HG02973 (cell line): ENCODE measurements at regions not wholly inside any gene's neighbourhood (a gene's known extent, or its start where the extent isn't known, plus 50 kb on each side); places are given as distances from the start of the nearest gene placed in this dataset.

Source experiments
- ATAC-seq: cut with Tn5 transposase; IDR thresholded peaks from one replicate; pipeline ENCODE4 v1.9.1; 2021; ENCODE audit warnings: moderate library complexity; ENCODE audit not compliant: unreplicated experiment

DNA sequence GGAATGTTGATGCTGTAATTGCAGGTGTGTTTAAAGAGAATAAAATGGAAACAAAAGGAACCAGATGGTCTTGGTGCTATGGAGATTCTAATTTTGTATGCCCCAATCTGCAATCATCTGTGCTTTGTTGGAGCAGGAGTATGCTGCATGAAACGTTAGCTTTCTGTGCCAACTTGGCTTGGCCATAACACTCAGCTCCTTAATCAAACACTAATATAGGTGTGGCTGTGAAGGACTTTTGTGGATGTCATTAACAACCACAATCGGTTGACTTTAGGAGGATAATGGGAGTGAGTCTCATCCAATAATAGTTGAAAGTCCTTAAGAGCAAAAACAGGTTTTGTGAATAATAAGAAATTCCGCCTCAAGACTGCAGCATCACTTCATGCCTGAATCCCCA lies 399.2 kb downstream of the NLGN4X start:
- no peak for ATAC-seq

DNA sequence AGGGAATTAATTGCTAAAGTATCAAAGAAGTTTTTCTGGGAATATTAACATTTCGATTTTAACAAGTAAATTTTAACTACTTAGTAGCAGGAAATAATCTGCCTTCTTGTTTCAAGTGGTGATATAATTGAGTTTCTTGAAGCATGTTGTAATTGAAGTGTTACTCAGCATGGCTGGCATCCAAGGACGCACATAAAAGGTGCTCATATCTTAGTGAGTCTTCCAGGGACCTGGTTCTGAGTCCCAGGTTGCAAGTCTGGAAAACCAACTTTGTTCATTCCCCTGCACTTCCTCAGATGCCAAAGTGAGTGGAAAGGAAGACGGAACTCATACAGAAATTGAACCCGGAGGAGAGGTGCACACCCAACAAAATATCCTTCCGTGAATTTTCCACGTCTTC lies 399.6 kb downstream of the NLGN4X start:
- ATAC-seq = no peak

DNA sequence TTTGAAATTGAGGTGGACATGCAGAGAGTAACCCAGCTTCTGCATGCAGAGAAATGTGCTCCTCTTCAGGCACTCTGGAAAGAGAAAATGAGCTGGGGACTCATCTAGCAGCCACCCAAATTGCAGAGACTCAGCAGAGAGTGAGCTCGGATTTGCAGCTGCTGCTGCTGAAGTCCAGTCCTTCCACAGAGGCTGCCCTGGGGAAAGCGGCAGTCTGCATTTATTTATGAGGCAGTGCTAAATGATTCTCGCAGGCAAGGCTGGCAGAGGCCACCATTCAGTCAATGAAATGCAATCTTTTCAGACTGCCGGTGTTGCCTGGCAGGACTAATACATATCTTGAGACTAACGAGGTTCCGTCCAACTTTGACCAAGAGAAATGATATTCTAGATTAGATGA lies 404.8 kb downstream of the NLGN4X start:
- ATAC-seq = no peak

DNA sequence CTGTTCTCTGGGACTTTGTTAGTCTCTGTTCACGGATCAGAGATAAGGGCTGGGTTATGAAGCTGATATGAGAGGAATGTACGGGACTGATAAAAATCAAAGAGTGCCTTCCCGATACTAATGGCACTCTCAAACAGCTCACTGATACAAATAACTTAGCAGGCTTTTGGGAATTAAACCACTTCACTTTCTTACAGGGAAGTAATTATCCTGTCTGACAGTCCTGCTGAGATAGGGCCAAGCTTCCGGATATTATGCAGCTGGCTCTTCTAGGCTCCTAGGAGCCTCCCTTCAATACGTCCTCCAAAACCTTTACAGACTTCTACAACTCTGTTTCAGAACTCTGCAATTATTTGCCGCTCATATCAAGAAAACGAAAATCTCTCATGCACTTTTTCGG lies 418.0 kb downstream of the NLGN4X start:
- no peak for ATAC-seq

DNA sequence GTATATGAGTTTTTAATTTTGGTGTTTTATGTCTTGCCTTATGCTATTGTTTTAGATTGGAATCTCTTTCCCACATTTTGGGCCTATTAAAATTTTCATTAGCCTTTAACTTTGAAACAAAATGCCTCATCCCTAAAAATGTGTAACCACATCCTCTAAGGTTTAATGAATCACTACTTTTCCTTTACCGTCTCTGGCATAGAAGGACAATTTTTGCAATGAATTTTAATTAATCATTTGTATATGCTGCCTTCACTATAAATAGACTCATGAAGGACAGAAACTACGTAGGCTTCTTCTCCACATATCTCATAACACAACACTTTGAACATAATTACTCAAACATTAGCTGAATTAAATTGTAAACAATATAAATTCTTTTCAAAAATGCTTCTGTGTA lies 421.5 kb downstream of the NLGN4X start:
- no peak for ATAC-seq

DNA sequence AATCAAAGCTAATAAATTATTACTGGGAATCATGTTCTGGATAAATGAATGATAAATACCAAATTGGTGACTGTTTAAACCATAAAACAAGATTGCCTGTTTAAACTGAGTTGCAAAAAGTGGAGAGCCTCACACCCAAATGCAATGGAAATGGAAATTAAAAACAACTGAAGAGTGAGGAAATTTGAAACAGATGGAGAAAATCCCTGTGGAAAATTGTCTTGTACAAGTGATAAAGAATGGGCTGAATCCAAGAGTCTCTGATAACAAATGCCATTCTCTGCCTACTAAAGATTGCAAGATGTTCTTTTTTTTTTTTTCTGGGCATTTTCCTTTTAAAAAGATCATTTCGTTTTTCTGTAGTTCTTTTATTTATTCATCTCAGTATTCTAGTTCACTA lies 426.3 kb downstream of the NLGN4X start:
- ATAC-seq = no peak

DNA sequence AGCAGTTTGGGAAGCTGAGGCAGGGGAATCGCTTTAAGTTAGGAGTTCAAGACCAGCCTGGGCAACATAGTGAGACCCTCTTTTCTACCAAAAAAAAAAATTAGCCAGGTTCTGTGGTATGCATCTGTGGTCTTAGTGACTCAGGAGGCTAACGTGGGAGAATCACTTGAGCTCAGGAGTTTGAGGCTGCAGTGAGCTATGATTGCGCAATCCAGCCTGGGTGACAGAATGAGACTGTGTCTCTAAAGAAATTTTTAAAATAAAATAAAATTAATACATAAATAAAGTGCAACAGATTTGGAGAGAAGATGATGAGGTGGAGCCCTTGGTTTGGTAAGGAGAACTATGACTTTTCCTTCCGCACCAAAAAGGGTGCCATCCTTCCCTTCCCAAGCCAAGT lies 436.9 kb downstream of the NLGN4X start:
- no peak for ATAC-seq

DNA sequence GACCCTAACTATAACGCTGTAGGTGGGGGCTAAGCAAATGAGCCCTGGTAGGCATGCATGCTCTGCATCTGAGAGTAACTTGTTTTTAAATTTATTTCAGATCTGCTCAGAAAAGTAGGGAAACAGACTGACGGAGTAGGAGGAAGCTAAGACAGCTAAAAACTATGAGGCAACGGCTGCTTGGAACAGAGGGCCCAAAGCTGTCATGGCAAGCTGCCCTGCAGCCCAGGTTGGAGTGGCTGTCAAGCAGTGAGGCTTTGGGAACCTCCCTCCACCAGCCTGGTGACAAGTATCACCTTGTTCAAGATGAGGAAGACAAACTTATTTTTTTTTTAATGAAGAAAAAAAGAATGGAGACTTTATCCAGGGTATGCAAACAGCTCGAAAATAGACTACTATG lies 439.8 kb downstream of the NLGN4X start:
- no peak for ATAC-seq

DNA sequence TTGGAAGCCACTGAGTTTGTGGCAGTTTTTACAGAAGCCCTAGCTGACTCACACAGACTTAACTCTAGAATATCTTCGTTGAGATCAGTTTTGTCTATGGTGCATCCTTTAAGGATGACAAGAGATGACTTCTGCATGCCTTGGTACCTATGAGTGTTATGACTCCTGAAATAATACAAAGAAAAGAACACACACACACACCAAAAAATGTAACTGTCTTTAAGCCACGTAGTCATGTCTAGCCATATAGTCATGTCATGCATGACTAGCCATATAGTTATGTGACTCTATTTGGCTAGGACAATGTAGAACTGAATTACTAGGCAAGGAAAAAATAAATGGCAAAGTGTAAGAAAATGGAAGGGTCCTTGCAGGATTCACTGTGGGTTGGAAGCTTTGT lies 447.8 kb downstream of the NLGN4X start:
- ATAC-seq = no peak

DNA sequence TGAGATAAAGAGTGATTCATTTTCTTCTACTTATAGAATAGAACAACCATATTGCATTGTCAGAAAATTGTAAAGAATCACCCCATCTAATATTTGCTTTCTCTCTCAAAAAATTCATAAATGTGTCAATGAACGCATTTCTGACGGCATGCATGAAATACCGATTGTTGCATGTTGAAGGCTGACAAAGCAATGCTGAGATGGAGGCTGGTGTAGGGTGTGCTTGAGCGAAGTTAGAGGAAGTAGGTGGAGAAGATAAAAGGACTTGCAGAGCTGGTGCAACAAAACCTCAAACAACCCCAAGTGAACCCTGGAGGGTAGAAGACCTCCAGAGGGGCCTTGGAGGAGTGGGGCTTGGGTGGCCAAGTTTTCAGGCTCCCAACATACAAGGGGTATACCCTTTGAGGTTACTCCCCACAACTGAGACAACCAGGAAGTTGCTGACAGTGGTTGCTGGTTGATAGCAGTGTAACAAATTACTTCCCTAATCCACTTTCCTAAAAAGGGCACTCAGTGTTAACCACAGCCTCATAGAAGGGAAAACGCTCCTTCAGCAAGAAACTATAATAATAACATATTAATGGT lies 452.7 kb downstream of the NLGN4X start:
- ATAC-seq = no peak

DNA sequence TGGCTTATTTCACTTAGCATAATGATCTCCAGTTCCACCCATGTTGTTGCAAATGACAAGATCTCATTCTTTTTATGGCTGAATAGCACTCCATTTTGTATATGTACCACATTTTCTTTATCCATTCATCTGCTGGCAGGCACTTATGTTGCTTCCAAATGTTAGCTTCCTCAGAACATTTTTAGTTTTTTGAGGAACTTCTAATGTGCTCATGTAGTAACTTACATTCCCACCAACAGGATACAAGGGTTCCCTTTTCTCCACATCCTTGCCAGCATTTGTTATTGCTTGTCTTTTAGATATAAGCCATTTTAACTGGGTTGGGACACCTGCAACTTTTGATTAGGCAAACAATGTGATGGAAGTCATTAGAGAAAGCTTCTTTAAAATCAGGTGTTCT lies 454.2 kb downstream of the NLGN4X start:
- no peak for ATAC-seq

DNA sequence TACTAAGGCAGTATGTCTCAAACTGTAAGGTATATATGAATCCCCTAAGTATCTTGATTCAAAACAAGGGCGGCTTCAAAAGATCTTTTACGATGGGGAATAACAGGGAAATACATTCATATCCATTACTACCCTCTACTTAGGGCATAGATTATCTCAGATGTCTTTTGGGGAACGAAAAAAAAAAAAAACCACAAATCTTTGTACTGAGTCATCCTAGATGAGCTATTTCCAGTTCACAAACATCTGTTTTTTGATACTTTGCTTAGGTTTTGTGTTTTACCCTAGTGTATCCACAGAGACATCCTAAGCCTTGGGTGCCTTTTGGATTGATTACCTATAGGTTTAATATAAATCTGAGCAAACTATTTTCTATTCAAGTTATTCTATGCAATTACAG lies 457.2 kb downstream of the NLGN4X start:
- no peak for ATAC-seq

DNA sequence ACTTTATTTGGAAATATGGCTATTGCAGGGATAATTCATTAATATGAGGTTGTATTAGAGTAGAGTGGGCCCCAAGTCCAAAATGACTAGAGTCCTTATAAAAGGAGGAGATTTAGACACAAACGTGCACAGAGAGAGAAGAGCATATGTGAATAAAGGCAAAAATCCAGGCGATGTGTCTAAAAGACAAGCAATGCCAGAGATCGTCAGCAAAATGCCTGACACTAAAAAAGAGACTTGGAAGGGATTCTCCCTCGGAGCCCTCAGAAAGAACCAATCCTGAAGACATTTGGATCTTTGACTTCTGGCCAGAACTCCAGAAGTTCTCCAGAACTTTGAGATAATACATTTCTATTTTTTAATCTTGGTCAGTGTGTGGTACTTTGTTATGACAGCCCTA lies 472.1 kb downstream of the NLGN4X start:
- no peak for ATAC-seq

DNA sequence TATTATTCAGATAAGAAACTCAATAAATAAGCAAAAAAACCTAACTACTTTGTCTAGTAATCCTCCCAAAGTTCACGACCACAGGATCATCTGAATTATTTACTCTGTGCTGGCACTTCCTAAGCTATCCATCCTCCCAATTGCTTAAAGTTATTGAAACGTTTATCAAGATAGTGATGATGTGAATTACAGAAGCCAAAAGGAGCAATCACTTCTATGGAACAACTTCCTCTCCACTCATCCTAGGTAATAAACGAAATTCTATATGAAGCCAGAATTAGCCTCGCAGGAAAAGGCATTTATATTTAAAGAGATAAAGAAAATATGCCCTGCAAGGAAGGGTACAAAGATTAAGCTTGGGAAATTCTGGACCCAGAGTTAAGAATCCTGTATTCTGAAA lies 475.4 kb downstream of the NLGN4X start:
- ATAC-seq = no peak

DNA sequence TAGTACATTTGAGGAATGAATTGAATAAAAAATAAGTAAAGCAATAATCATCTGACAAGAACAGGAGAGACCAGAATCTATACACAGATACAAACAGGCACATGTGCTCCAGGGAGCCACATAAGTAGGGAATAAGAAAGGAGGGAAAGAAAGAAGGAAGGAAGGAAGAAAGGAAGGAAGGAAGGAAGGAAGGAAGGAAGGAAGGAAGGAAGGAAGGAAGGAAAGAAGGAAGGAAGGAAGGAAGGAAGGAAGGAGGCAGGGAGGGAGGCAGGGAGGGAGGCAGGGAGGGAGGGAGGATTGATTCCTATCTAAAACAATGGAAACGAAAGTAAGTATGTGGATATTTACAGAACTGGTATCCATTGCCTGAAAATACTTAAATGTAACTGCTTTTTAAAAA lies 475.8 kb downstream of the NLGN4X start:
- no peak for ATAC-seq

DNA sequence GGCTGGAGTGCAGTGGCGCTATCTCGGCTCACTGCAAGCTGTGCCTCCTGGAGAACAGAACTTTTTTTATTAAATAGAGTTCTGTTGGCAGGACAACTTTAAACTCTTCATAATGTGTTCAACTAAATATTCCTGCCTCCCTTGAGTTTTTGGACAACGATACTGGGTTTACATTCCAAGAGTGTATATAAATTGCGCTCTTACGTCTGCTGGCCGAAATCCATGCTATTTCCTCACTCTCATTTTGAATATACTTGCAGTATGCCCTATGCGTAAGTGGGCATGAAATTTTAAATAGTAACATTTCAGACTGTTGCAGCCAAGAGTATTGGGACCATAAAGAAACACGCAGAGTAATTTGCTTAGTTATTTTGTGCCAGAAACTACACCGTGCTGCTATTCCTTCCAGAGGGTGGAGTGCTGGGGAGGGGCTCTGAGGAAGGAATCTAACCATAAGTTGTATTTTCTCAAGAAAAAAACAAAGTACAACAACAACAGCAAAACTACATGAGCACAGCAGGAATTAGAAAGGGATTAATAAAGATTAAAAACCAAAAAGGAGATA lies 480.0 kb downstream of the NLGN4X start:
- ATAC-seq = no peak

DNA sequence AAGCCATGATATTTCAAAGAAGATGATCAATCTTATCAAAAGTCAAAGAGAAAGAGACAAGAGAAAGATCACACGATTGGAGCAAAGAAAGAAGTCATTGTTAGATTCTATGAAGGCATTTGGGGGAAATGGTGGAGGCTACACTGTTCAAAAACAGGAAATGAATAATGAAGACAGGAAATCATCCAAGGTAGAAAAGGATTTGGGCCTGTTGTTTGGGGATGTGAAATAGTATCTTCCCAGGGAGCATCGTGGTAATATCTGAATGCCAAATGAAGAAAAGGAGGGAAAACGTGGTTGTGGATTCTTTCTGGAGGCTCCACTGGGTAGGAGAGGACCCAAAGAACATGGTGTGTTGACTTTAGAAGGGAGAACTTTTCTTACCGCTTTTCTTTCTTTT lies 482.4 kb downstream of the NLGN4X start:
- ATAC-seq = no peak

DNA sequence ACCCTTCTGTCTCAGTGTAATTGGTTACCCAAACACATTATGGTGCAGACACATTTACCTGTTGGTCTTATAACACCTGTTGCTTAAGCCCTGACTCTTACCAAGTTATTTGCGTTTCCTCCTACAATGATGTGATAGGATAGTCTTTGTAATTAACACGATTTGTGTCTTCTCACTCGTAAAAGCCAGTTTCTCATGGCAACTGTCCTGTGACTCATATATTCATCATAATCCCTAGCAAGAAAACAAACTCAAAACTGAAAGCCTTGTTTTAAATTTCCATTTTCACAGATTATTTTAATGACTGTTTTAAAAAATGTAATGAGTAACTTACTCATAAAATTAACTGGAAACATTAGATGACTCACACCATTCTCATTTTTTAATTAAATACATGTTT lies 495.2 kb downstream of the NLGN4X start:
- ATAC-seq = no peak

DNA sequence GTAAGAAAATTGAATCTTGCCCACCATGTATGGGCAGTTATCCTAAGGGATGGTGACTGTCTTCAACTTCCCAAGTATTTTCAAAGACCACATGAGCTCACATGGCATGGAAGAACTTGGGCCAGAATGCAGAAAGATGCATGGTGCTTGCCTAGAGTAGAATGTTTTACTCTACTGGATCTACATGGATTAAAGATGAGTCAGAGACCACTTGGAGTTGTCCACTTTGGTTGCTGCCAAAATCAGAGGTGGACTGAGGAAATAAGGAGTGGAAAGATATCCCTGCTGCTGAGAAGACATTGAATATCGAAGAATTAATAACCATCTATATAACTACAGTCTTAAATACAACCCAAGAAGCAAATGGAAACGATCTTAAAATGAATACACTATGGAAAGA lies 498.1 kb downstream of the NLGN4X start:
- no peak for ATAC-seq

DNA sequence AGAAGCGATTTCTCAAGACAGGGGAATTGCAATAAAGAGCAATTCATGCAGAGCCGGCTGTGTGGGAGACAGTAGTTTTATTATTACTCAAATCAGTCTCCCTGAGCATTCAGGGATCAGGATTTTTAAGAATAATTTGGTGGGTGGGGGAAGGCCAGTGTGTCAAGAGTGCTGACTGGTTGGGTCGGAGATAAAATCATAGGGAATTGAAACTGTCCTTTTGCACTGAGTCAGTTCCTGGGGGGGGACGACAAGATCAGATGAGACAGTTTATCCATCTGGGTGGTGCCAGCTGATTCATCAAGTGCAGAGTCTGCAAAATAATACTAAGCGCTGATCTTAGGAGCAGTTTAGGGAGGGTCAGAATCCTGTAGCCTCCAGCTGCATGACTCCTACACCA lies 502.4 kb downstream of the NLGN4X start:
- no peak for ATAC-seq

DNA sequence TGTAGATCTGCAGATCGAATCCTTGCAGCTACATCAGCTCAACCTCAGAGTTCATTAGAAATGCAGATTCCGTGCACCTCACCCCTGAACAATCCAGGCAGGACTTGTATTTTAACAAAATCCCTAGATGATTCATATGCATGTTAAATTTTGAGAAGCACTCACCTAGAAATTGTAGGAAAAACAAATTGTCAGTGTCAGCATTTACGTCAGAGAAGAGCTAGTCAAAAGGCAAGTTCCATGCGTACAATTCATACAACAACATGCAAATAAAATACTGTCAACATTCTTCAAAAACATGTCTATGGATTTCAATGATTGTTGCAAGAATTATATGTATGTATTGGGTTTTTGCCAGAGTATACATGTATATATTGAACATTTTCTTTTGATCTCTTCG lies 504.5 kb downstream of the NLGN4X start:
- ATAC-seq = no peak

DNA sequence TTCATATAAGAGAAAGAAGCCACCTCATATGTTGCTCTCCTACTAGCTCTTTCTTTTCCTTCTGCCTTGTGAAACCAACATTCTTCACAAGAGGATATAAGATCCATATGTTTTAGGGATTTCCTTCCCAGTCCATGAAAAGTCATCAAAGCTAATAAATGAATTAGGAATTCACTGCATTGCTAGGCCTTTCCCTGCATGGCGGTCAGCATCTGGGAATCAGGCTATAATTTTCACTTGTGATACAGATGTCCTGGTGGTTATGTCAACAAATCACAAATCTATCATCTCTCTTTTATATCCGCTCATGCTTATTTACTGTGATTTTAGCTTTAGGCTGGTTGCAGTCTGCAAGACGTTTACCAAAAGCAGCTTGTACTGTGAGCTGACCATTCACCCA lies 510.0 kb downstream of the NLGN4X start:
- no peak for ATAC-seq

DNA sequence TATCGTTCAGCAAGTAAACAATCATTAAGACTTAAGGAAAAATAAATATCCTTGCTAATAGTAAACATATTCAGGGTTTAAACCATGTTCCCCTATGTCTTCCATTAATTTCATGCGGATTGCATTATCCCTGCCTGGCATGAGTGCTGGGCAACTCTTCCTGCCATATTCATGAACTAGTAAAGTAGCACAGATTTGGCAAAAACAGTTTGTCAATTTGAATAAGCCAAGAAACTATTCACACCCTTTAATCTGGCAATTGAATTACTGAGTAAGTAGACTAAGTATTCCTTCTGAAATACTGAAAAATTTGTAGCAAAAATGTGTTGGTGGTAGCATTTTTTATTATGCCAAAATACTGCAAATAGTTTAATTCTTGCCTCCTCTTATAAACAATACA lies 512.0 kb downstream of the NLGN4X start:
- no peak for ATAC-seq
